ENCODE measurements at regions not wholly inside any gene's neighbourhood (a gene's known extent, or its start where the extent isn't known, plus 50 kb on each side); places are given as distances from the start of the nearest gene placed in this dataset.
"Not testable (repeated sequence)": the region's sequence is repeated elsewhere in the genome, so short reads cannot be mapped to it uniquely, and the experiment has no call there.

- DNase-seq (ENCODE audit: extremely low read depth, insufficient read length), result no peak
- Histone ChIP-seq H3K27me3 (replicated peaks; ENCODE audit: control insufficient read depth, insufficient read depth, low read length) (no peaks in the 10 kb centered on the region), H3K4me3 (replicated peaks; ENCODE audit: low read depth, low read length) (no peak overlapping the region), H3K36me3 (ENCODE audit: control insufficient read depth, insufficient read depth, low read length) (no peaks in the 10 kb centered on the region)
- no peak for TF ChIP-seq CTCF (IDR thresholded peaks at IDR 0.05; ENCODE audit: insufficient read depth, low read length, poor library complexity, severe bottlenecking)
Observed at GRCh38 chr18:39238981-39239660, 1673.5 kb upstream of the CELF4 start.

- no peaks in the 10 kb centered on the region for H3K36me3 ChIP-seq (ENCODE audit: control insufficient read depth, insufficient read depth, low read length)
- no peaks in the 10 kb centered on the region for H3K27me3 ChIP-seq (replicated peaks; ENCODE audit: control insufficient read depth, insufficient read depth, low read length)
- no peak for TF ChIP-seq CTCF (IDR thresholded peaks at IDR 0.05; ENCODE audit: insufficient read depth, low read length, poor library complexity, severe bottlenecking)
- H3K4me3 ChIP-seq (replicated peaks; ENCODE audit: low read depth, low read length), result no peak overlapping the region
- DNase-seq (ENCODE audit: extremely low read depth, insufficient read length), result no peak
Observed at GRCh38 chr18:39235118-39235719, 1669.6 kb upstream of the CELF4 start.

- no peaks in the 10 kb centered on the region for H3K36me3 ChIP-seq (ENCODE audit: control insufficient read depth, insufficient read depth, low read length)
- H3K4me3 ChIP-seq (replicated peaks; ENCODE audit: low read depth, low read length), result no peak overlapping the region
- TF ChIP-seq CTCF (IDR thresholded peaks at IDR 0.05; ENCODE audit: insufficient read depth, low read length, poor library complexity, severe bottlenecking), result no peak
- DNase-seq (ENCODE audit: extremely low read depth, insufficient read length), result no peak
- no peaks in the 10 kb centered on the region for H3K27me3 ChIP-seq (replicated peaks; ENCODE audit: control insufficient read depth, insufficient read depth, low read length)
Observed at GRCh38 chr18:39232937-39233336, 1667.3 kb upstream of the CELF4 start.

- no peaks in the 10 kb centered on the region for H3K27me3 ChIP-seq (replicated peaks; ENCODE audit: control insufficient read depth, insufficient read depth, low read length)
- no peak overlapping the region for H3K4me3 ChIP-seq (replicated peaks; ENCODE audit: low read depth, low read length)
- H3K36me3 ChIP-seq (ENCODE audit: control insufficient read depth, insufficient read depth, low read length), result no peaks in the 10 kb centered on the region
- DNase-seq (ENCODE audit: extremely low read depth, insufficient read length), result no peak
- no peak for TF ChIP-seq CTCF (IDR thresholded peaks at IDR 0.05; ENCODE audit: insufficient read depth, low read length, poor library complexity, severe bottlenecking)
Observed at GRCh38 chr18:39232490-39232889, 1666.9 kb upstream of the CELF4 start.

- no peak overlapping the region for H3K4me3 ChIP-seq (replicated peaks; ENCODE audit: low read depth, low read length)
- DNase-seq (ENCODE audit: extremely low read depth, insufficient read length), result no peak
- no peak for TF ChIP-seq CTCF (IDR thresholded peaks at IDR 0.05; ENCODE audit: insufficient read depth, low read length, poor library complexity, severe bottlenecking)
- H3K27me3 ChIP-seq (replicated peaks; ENCODE audit: control insufficient read depth, insufficient read depth, low read length), result no peaks in the 10 kb centered on the region
- H3K36me3 ChIP-seq (ENCODE audit: control insufficient read depth, insufficient read depth, low read length), result no peaks in the 10 kb centered on the region
Observed at GRCh38 chr18:39230086-39230803, 1664.6 kb upstream of the CELF4 start.

- not testable (repeated sequence) for H3K36me3 ChIP-seq (ENCODE audit: control insufficient read depth, insufficient read depth, low read length); H3K4me3 ChIP-seq (replicated peaks; ENCODE audit: low read depth, low read length); H3K27me3 ChIP-seq (replicated peaks; ENCODE audit: control insufficient read depth, insufficient read depth, low read length); DNase-seq (ENCODE audit: extremely low read depth, insufficient read length)
Observed at GRCh38 chr18:39227769-39228168, 1662.2 kb upstream of the CELF4 start.

Data from GM06990 (cell line).